SH-SY5Y (cell line): ENCODE measurements at regions not wholly inside any gene's neighbourhood (a gene's known extent, or its start where the extent isn't known, plus 50 kb on each side); places are given as distances from the start of the nearest gene placed in this dataset.

Source experiments
- GATA2 ChIP-seq: IDR thresholded peaks from 2 replicates; pipeline ENCODE4 v1.6.1; 2011; ENCODE audit warnings: mild to moderate bottlenecking, low read depth, low read length
- GATA3 ChIP-seq: IDR thresholded peaks from 2 replicates; pipeline ENCODE4 v1.6.1; 2011; ENCODE audit warnings: low read depth, mild to moderate bottlenecking, low read length, moderate library complexity

DNA sequence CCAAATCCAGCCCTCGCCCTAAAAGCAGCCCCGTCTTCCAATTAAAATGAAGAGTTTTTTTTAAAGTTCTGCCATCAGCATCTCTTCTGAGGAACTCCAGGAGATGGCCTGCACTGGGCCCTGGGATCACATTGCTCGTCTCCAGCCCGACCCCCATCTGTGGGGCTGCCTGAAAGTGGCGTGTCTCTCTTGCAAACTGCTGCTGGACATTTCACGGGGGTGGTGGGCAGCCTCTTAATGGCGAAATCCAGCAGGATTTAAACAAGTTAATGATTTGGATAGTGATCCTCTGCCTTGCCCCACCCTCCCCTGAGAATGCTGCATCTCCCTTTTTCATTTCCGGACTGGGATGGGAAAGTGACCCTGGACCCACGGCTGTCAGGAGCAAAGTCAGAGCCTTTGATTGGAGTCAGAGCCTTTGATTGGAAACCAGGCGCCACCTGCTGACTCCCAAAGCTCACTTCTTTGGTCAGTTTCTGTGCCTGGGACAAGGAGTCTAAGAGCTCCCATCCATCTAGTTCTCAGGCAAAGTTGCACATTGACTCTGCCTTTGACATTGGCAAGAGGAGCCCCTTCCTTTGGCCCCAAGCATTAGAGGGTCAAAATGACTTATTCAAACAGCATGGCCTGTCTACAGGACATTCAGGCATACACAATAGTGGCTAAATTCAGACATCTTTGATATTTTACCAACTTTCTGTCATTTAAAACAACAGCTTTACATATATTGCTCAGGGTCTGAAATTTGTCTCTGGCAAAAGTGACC lies 155.2 kb downstream of the SH3BP4 start:
- no peak for TF ChIP-seq GATA2
- TF ChIP-seq GATA3: no peak
